Breast epithelium (tissue), 3 donors: ENCODE measurements at regions not wholly inside any gene's neighbourhood (a gene's known extent, or its start where the extent isn't known, plus 50 kb on each side); places are given as distances from the start of the nearest gene placed in this dataset.

Experiments
- POLR2A ChIP-seq: fragments of 450-650 bp; IDR thresholded peaks from one replicate; pipeline ENCODE4 v1.6.1; 2016; ENCODE audit warnings: antibody characterized with exemption, mild to moderate bottlenecking, moderate library complexity
- TF ChIP-seq, protein P1 (sequence below), 3 donors: fragments of 450-650 bp; IDR thresholded peaks; one replicate each; pipeline ENCODE4 v1.5.1; 2016 to 2017; ENCODE audit warnings: antibody characterized with exemption in 3 of 3, mild to moderate bottlenecking in 3 of 3, moderate library complexity in 3 of 3

DNA sequence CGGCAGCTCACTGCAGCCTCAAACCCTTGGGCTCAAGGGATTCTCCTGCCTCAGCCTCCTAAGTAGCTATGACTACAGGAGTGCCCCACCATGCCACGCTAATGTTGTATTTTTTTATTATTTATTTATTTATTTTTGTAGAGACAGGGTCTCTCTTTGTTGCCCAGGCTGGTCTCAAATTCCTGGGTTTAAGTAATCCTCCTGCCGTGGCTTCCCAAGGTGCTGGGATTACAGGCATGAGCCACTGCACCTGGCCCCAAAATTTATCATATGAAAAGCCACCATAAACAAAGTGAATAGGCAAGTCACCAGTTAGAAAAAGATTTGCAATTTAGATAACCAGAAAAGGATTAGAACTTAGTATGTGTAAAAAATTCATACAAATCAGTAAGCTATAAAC is 138.6 kb upstream of the NCK2 start:
- TF ChIP-seq, protein P1, sequence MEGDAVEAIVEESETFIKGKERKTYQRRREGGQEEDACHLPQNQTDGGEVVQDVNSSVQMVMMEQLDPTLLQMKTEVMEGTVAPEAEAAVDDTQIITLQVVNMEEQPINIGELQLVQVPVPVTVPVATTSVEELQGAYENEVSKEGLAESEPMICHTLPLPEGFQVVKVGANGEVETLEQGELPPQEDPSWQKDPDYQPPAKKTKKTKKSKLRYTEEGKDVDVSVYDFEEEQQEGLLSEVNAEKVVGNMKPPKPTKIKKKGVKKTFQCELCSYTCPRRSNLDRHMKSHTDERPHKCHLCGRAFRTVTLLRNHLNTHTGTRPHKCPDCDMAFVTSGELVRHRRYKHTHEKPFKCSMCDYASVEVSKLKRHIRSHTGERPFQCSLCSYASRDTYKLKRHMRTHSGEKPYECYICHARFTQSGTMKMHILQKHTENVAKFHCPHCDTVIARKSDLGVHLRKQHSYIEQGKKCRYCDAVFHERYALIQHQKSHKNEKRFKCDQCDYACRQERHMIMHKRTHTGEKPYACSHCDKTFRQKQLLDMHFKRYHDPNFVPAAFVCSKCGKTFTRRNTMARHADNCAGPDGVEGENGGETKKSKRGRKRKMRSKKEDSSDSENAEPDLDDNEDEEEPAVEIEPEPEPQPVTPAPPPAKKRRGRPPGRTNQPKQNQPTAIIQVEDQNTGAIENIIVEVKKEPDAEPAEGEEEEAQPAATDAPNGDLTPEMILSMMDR (IDR thresholded peaks at IDR 0.05) = no peak
- TF ChIP-seq POLR2A = no peak
